Astrocyte of the cerebellum (primary cell): ENCODE measurements at regions not wholly inside any gene's neighbourhood (a gene's known extent, or its start where the extent isn't known, plus 50 kb on each side); places are given as distances from the start of the nearest gene placed in this dataset.

ENCODE experiments used
- DNase-seq: peaks from one replicate; pipeline ENCODE4 v3.0.0-alpha.2; 2011; ENCODE audit warnings: low read depth
- H3K4me3 ChIP-seq: 2 replicates; pipeline ENCODE4 v1.5.1; 2011; ENCODE audit warnings: mild to moderate bottlenecking, low read depth, low read length, moderate library complexity
- CTCF ChIP-seq: IDR thresholded peaks from 2 replicates; pipeline ENCODE4 v1.5.1; 2012; ENCODE audit warnings: low read length, low read depth, moderate library complexity, mild to moderate bottlenecking; ENCODE audit errors: missing control alignments
- in situ Hi-C: cut with HindIII; loops from 2 replicates; pipeline ENCODE4 v1.10.0; 2017; ENCODE audit warnings: low sequenced_read_pairs

GRCh38 chr14:44700694-44701093 is 193.6 kb upstream of the FSCB start:
- TF ChIP-seq CTCF = no peak
- in situ Hi-C loops = no loop called here
- H3K4me3 ChIP-seq = no peak overlapping the region
- DNase-seq = no peak

- peak; percentile 35 for DNase-seq
- in situ Hi-C loops = no loop called here
- H3K4me3 ChIP-seq = no peak overlapping the region
- no peak for TF ChIP-seq CTCF
Measured at GRCh38 chr14:44700184-44700583, 193.1 kb upstream of the FSCB start.

GRCh38 chr14:44699391-44699790 is 192.3 kb upstream of the FSCB start:
- no peak for TF ChIP-seq CTCF
- no peak overlapping the region for H3K4me3 ChIP-seq
- no peak for DNase-seq
- in situ Hi-C loops = no loop called here

GRCh38 chr14:44669496-44669895 is 162.4 kb upstream of the FSCB start:
- in situ Hi-C loops = no loop called here
- no peak overlapping the region for H3K4me3 ChIP-seq
- no peak for DNase-seq
- no peak for TF ChIP-seq CTCF

- DNase-seq = no peak
- no peak overlapping the region for H3K4me3 ChIP-seq
- in situ Hi-C loops = no loop called here
- TF ChIP-seq CTCF = no peak
Measured at GRCh38 chr14:44663136-44663535, 156.1 kb upstream of the FSCB start.

- no peak for TF ChIP-seq CTCF
- in situ Hi-C loops = no loop called here
Measured at GRCh38 chr14:44662250-44662891, 155.3 kb upstream of the FSCB start.

GRCh38 chr14:44658389-44658696 is 151.3 kb upstream of the FSCB start:
- no peak for TF ChIP-seq CTCF
- H3K4me3 ChIP-seq = no peak overlapping the region
- no peak for DNase-seq
- in situ Hi-C loops = no loop called here

More at GRCh38 chr14:44662250-44662891, 155.3 kb upstream of the FSCB start:
- H3K4me3 ChIP-seq = no peak overlapping the region
- DNase-seq = no peak
